NAMALWA (cell line): ENCODE measurements at regions not wholly inside any gene's neighbourhood (a gene's known extent, or its start where the extent isn't known, plus 50 kb on each side); places are given as distances from the start of the nearest gene placed in this dataset.
"Not testable (repeated sequence)": the region's sequence is repeated elsewhere in the genome, so short reads cannot be mapped to it uniquely, and the experiment has no call there.

Experiments
- DNase-seq: peaks from one replicate; pipeline ENCODE4 v3.0.0-alpha.2; 2015; ENCODE audit warnings: low spot score

GRCh38 chr10:22467393-22467792 lies 122.1 kb downstream of the SPAG6 start:
- not testable (repeated sequence) for DNase-seq

- DNase-seq: no peak
These were observed 123.4 kb downstream of the SPAG6 start for GRCh38 chr10:22468570-22469320.

- DNase-seq: no peak
These were observed 127.7 kb downstream of the SPAG6 start for GRCh38 chr10:22473044-22473443.

- no peak for DNase-seq
These were observed 128.2 kb downstream of the SPAG6 start for GRCh38 chr10:22473459-22473858.

GRCh38 chr10:22475651-22476600 lies 130.6 kb downstream of the SPAG6 start:
- peak; percentile 9 for DNase-seq

GRCh38 chr10:22476601-22477321 lies 131.5 kb downstream of the SPAG6 start:
- DNase-seq: no peak

GRCh38 chr10:22477334-22478287 lies 132.3 kb downstream of the SPAG6 start:
- no peak for DNase-seq

- no peak for DNase-seq
These were observed 133.4 kb downstream of the SPAG6 start for GRCh38 chr10:22478555-22479334.

GRCh38 chr10:22479419-22479818 lies 134.1 kb downstream of the SPAG6 start:
- peak; percentile 49 for DNase-seq

- DNase-seq: no peak
These were observed 135.8 kb downstream of the SPAG6 start for GRCh38 chr10:22481106-22481505.

- DNase-seq: no peak
These were observed 136.6 kb downstream of the SPAG6 start for GRCh38 chr10:22481687-22482539.

- DNase-seq: no peak
These were observed 137.8 kb downstream of the SPAG6 start for GRCh38 chr10:22483132-22483531.
